ENCODE measurements at regions not wholly inside any gene's neighbourhood (a gene's known extent, or its start where the extent isn't known, plus 50 kb on each side); places are given as distances from the start of the nearest gene placed in this dataset.

- no peak overlapping the region for H3K4me3 ChIP-seq (ENCODE audit: low read depth, low read length)
- in situ Hi-C loops (cut with HindIII; ENCODE audit: low sequenced_read_pairs) = no loop called here
- TF ChIP-seq CTCF (IDR thresholded peaks at IDR 0.05; ENCODE audit: low read depth, low read length, missing control alignments) = no peak
- no peak for DNase-seq (ENCODE audit: low read depth)
These were observed 138.9 kb upstream of the PTCHD1 start for GRCh38 chrX:23195761-23196160.

- in situ Hi-C loops (cut with HindIII; ENCODE audit: low sequenced_read_pairs) = no loop called here
- TF ChIP-seq CTCF (IDR thresholded peaks at IDR 0.05; ENCODE audit: low read depth, low read length, missing control alignments) = no peak
- no peak overlapping the region for H3K4me3 ChIP-seq (ENCODE audit: low read depth, low read length)
- no peak for DNase-seq (ENCODE audit: low read depth)
These were observed 132.9 kb upstream of the PTCHD1 start for GRCh38 chrX:23201706-23202105.

DNA sequence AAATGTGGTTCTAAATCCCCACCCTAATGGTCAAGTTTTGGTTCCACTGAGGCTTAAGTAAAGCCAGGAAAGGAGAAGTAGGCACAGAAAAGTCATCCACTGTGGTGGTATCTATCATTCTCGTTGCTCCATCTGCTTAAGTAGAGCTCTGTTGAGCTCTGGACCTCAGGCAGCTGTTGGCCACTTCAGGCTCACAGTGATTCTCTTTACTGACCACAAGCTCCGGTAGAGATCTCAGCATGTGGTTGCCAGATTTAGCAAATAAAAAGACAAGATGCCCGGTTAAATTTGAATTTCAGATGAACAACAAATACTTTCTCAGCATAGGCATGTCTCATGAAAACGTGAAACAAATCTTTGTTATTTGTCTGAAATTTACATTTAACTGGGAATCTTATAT is 132.3 kb upstream of the PTCHD1 start:
- in situ Hi-C loops (cut with HindIII; ENCODE audit: low sequenced_read_pairs) = no loop called here
- DNase-seq (ENCODE audit: low read depth) = no peak
- TF ChIP-seq CTCF (IDR thresholded peaks at IDR 0.05; ENCODE audit: low read depth, low read length, missing control alignments) = no peak
- H3K4me3 ChIP-seq (ENCODE audit: low read depth, low read length) = no peak overlapping the region

DNA sequence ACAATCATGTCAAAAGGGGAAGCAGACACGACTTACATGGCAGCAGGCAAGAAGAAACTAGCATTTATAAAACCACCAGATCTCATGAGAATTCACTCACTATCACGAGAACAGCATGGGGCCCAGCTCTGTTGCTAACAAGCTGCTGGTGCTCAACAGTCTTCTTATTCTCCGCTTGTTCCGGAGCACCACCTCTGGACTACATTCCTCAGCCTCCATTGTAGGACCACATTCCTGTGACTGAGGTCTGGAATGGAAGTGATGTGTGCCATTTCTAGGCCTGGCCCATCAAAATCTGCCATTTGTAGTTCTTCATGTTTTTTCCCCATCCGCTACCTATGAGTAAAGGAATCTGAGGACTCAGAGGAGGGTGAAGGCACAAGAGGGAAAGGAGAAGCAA is 111.5 kb upstream of the PTCHD1 start:
- in situ Hi-C loops (cut with HindIII; ENCODE audit: low sequenced_read_pairs) = no loop called here
- no peak for TF ChIP-seq CTCF (IDR thresholded peaks at IDR 0.05; ENCODE audit: low read depth, low read length, missing control alignments)
- H3K4me3 ChIP-seq (ENCODE audit: low read depth, low read length) = no peak overlapping the region
- DNase-seq (ENCODE audit: low read depth) = no peak

DNA sequence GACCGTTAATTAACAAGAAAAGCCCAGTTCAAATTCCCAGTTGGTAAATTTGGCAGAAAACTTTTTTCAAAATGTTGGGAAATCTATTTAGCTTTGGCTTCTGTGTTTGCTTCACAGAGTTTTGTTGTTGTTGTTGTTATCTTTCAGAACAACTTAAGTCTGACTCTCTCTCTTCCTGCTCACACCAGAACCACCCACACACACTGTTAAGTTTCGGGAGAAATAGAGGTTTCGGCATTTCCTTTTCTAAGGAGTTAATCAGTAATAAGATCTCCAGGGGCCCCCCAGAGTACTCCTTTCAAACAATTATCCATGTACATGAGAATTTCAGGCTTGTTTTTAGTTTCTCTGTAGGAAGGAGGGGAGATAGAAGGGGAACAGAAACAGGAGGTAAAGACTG is 106.2 kb upstream of the PTCHD1 start:
- no peak overlapping the region for H3K4me3 ChIP-seq (ENCODE audit: low read depth, low read length)
- no peak for TF ChIP-seq CTCF (IDR thresholded peaks at IDR 0.05; ENCODE audit: low read depth, low read length, missing control alignments)
- DNase-seq (ENCODE audit: low read depth) = no peak
- in situ Hi-C loops (cut with HindIII; ENCODE audit: low sequenced_read_pairs) = no loop called here

- H3K4me3 ChIP-seq (ENCODE audit: low read depth, low read length) = no peak overlapping the region
- DNase-seq (ENCODE audit: low read depth) = no peak
- no peak for TF ChIP-seq CTCF (IDR thresholded peaks at IDR 0.05; ENCODE audit: low read depth, low read length, missing control alignments)
- in situ Hi-C loops (cut with HindIII; ENCODE audit: low sequenced_read_pairs) = no loop called here
These were observed 105.7 kb upstream of the PTCHD1 start for GRCh38 chrX:23228950-23229448.

DNA sequence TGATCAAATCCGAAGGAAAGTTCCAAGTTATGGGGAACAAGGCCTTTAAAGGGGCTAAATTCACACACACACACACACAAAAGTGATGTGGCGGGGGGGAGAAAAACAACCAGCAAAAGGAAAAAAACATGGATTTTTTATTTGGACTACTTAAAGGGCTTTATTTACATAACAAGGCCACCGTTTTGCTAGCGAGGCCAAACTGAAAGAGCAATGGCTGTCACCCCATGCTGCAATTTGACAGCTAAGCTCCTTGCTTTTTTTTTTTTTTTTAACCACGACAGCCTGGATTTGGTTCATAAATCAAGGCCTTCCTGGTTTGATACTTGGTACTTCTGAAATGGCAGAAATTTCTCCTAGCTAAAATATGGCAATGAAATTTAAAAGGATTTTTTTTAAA is 99.6 kb upstream of the PTCHD1 start:
- no peak for DNase-seq (ENCODE audit: low read depth)
- no peak overlapping the region for H3K4me3 ChIP-seq (ENCODE audit: low read depth, low read length)
- no peak for TF ChIP-seq CTCF (IDR thresholded peaks at IDR 0.05; ENCODE audit: low read depth, low read length, missing control alignments)
- in situ Hi-C loops (cut with HindIII; ENCODE audit: low sequenced_read_pairs) = no loop called here

Data from astrocyte of the cerebellum (primary cell).